Thyroid gland (tissue), 4 donors: ENCODE measurements at regions not wholly inside any gene's neighbourhood (a gene's known extent, or its start where the extent isn't known, plus 50 kb on each side); places are given as distances from the start of the nearest gene placed in this dataset.

Experiments
- DNase-seq, 2 donors: peaks; one replicate each; pipeline ENCODE4 v3.0.0-alpha.2; 2019
- H3K27ac ChIP-seq, 3 donors: fragments of 200-600 bp; sonication (generic); 1 replicate in 2 of 3; 2 replicates in 1 of 3; pipeline ENCODE4 v1.5.1; 2016 to 2019; ENCODE audit warnings: mild to moderate bottlenecking in 1 of 3, moderate library complexity in 1 of 3
- H3K27me3 ChIP-seq: fragments of 200-600 bp; sonication (generic); one replicate; pipeline ENCODE4 v1.5.1; 2019
- H3K36me3 ChIP-seq, 2 donors: fragments of 200-600 bp; sonication (generic); one replicate each; pipeline ENCODE4 v1.5.1; 2016 to 2019
- H3K4me1 ChIP-seq, 2 donors: fragments of 200-600 bp; sonication (generic); one replicate each; pipeline ENCODE4 v1.5.1; 2017 to 2019
- H3K4me3 ChIP-seq, 3 donors: fragments of 200-600 bp; sonication (generic); replicated peaks in 1 of 3; 1 replicate in 2 of 3; 2 replicates in 1 of 3; pipeline ENCODE4 v1.5.1; 2016; ENCODE audit warnings: mild to moderate bottlenecking in 1 of 3
- H3K9me3 ChIP-seq: fragments of 200-600 bp; sonication (generic); one replicate; pipeline ENCODE4 v1.5.1; 2017
- POLR2A ChIP-seq, 2 donors: fragments of 450-650 bp; IDR thresholded peaks; one replicate each; pipeline ENCODE4 v1.6.1; 2017; ENCODE audit warnings: antibody characterized with exemption in 2 of 2, mild to moderate bottlenecking in 2 of 2, moderate library complexity in 1 of 2
- WGBS, 2 donors: methylation state at CpG; one replicate each; pipeline ENCODE4 v1.1.5; 2017; 5-methylcytosine and 5-hydroxymethylcytosine counted together
- intact Hi-C: fragments of 100-400 bp; cut with DNase I; formaldehyde crosslinking; loops from one replicate; pipeline ENCODE4 v1.15.1; 2023
- TF ChIP-seq, protein P1 (sequence below), 6 experiments: fragments of 200-600 bp in 3 of 6; fragments of 450-650 bp in 3 of 6; sonication (generic) in 3 of 6; IDR thresholded peaks; one replicate each; pipeline ENCODE4 v1.5.1; 2016 to 2019; ENCODE audit warnings: antibody characterized with exemption in 6 of 6, mild to moderate bottlenecking in 2 of 6, inconsistent platforms in 1 of 6, moderate library complexity in 1 of 6

DNA sequence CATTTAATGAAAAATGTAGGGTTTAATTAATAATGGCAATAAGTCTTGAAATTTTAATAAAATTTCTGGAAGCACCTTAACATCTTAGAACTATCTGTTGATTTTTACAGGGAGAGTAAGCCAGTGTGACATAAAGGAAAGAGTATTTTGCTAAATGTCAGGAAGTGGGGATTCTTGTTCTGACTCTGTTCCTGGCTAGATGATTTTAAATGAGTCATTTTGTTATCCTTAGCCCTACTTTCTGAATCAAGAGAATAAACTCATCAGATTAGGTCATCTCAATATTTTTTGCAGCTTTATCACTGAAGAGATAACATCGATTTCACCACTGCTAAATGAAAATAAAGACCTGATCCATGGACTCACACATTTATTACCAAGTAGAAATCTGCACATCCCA is 377.5 kb upstream of the CYRIA start:
- 67 to 84% methylated on average over 1 of the region's 1 CpG for WGBS, 2 donors
- TF ChIP-seq, protein P1, sequence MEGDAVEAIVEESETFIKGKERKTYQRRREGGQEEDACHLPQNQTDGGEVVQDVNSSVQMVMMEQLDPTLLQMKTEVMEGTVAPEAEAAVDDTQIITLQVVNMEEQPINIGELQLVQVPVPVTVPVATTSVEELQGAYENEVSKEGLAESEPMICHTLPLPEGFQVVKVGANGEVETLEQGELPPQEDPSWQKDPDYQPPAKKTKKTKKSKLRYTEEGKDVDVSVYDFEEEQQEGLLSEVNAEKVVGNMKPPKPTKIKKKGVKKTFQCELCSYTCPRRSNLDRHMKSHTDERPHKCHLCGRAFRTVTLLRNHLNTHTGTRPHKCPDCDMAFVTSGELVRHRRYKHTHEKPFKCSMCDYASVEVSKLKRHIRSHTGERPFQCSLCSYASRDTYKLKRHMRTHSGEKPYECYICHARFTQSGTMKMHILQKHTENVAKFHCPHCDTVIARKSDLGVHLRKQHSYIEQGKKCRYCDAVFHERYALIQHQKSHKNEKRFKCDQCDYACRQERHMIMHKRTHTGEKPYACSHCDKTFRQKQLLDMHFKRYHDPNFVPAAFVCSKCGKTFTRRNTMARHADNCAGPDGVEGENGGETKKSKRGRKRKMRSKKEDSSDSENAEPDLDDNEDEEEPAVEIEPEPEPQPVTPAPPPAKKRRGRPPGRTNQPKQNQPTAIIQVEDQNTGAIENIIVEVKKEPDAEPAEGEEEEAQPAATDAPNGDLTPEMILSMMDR (IDR thresholded peaks at IDR 0.05) = no peak
- no peak for TF ChIP-seq POLR2A (IDR thresholded peaks at IDR 0.05)
- H3K27ac ChIP-seq = no peak overlapping the region

DNA sequence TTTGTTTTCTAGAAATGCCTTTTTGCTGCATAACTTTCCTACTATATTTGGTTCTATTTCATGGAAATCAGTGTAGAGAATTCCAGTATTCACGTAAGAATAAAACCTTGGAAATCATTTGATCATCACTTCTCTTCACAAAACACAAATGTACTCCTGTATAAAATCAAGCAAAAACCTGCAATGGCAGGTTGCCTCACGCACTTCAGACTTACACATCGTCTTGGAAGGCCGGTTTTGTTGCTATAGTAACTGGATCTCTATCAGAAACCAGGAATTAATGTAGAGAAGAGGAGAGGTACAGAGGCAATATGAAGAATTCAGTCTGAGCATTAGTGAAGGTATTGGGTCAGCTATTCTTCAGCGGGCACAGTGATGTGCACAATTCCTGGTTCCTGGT is 370.7 kb upstream of the CYRIA start:
- Histone ChIP-seq H3K4me1 (no peaks in the 10 kb centered on the region), H3K27ac (no peak overlapping the region), H3K27me3 (no peaks in the 10 kb centered on the region), H3K4me3 (no peak overlapping the region), H3K36me3 (no peaks in the 10 kb centered on the region), H3K9me3 (no peaks in the 10 kb centered on the region)
- TF ChIP-seq, protein P1 (IDR thresholded peaks at IDR 0.05) = no peak
- TF ChIP-seq POLR2A (IDR thresholded peaks at IDR 0.05) = no peak
- 75 to 82% methylated on average over 5 of the region's 5 CpGs for WGBS, 2 donors
- intact Hi-C loops = no loop called here
- DNase-seq = no peak

More for the DNA sequence above, 377.5 kb upstream of the CYRIA start:
- intact Hi-C loops = no loop called here
- Histone ChIP-seq H3K27me3 (no peaks in the 10 kb centered on the region), H3K9me3 (no peaks in the 10 kb centered on the region), H3K4me3 (no peak overlapping the region), H3K36me3 (no peaks in the 10 kb centered on the region), H3K4me1 (no peaks in the 10 kb centered on the region)
- DNase-seq = no peak

DNA sequence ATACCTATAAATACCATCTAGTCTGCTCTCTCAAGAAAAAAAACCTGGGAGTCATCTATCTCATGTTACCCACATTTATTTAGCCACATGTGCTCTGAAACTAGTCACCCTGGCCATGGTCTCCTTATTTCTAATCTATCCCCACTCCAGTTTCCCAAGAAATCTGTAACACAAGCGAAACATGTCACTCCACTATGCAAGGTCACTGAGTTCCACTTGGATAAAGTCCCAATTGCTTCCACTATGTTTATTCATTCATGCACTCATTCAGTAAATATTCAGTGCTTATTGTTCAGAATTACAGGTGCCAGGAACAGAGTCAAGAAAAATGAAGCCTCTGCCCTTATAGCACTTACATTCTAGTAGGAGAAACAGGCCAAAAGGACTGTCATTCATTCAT is 369.4 kb upstream of the CYRIA start:
- H3K27me3 ChIP-seq = no peaks in the 10 kb centered on the region
- no peak for DNase-seq
- no peaks in the 10 kb centered on the region for H3K4me1 ChIP-seq
- H3K36me3 ChIP-seq = no peaks in the 10 kb centered on the region
- intact Hi-C loops = no loop called here
- H3K9me3 ChIP-seq = no peaks in the 10 kb centered on the region
- TF ChIP-seq POLR2A (IDR thresholded peaks at IDR 0.05) = no peak
- TF ChIP-seq, protein P1 (IDR thresholded peaks at IDR 0.05) = no peak
- 76 to 85% methylated on average over 1 of the region's 1 CpG for WGBS, 2 donors
- H3K4me3 ChIP-seq = no peak overlapping the region
- no peak overlapping the region for H3K27ac ChIP-seq

DNA sequence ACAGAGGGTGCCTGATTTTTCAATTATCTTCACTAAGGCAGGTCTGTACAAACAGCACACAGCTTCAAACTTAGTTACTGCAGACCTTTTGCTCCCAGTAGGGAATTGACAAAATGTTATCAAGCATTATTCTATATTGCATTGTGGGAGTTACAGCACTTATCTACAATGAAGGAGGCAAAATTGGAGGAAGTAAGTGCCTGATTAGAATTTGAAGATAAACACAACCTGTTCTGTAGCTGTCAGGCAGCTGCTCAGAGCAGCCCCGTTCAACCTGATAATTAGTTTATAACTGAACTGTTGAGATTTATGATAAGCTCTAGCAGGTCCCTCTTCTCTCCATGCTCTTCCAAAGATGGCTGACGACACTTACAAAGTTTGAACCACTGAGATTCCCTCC is 364.4 kb upstream of the CYRIA start:
- 65 to 67% methylated on average over 2 of the region's 2 CpGs for WGBS, 2 donors
- no peak overlapping the region for H3K27ac ChIP-seq
- no peak for TF ChIP-seq POLR2A (IDR thresholded peaks at IDR 0.05)
- TF ChIP-seq, protein P1 (IDR thresholded peaks at IDR 0.05) = no peak
- DNase-seq = no peak
- no peaks in the 10 kb centered on the region for H3K27me3 ChIP-seq
- H3K9me3 ChIP-seq = no peaks in the 10 kb centered on the region
- H3K4me3 ChIP-seq = no peak overlapping the region
- H3K4me1 ChIP-seq = no peaks in the 10 kb centered on the region
- intact Hi-C loops = no loop called here
- no peaks in the 10 kb centered on the region for H3K36me3 ChIP-seq

DNA sequence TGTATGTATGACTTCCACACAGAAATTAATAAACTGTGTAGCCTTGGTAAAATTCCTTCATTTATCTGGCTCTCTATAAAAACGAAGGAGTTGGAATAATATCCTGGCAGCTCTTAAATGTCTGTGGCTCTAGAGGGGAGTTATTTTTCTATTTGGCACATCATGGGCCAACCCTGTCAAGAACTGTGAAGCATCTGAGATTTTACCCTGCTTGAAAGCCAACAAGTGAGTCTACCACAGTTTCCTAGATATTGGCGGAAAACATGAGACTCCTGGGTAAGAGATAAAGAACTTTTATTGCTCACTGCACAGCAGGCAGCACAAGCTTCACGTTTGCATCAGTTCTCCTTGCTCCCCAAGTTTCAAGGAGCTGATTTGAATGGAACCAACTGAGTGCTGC is 346.7 kb upstream of the CYRIA start:
- no peak for TF ChIP-seq POLR2A (IDR thresholded peaks at IDR 0.05)
- TF ChIP-seq, protein P1 (IDR thresholded peaks at IDR 0.05) = no peak

More for the DNA sequence above, 346.7 kb upstream of the CYRIA start:
- H3K9me3 ChIP-seq = no peaks in the 10 kb centered on the region
- 59 to 60% methylated on average over 3 of the region's 3 CpGs for WGBS, 2 donors
- no peaks in the 10 kb centered on the region for H3K36me3 ChIP-seq
- no peaks in the 10 kb centered on the region for H3K27me3 ChIP-seq
- H3K27ac ChIP-seq = no peak overlapping the region
- H3K4me1 ChIP-seq = no peaks in the 10 kb centered on the region
- intact Hi-C loops = no loop called here
- DNase-seq = no peak
- no peak overlapping the region for H3K4me3 ChIP-seq
